OCI-LY1 (cell line): ENCODE measurements at regions not wholly inside any gene's neighbourhood (a gene's known extent, or its start where the extent isn't known, plus 50 kb on each side); places are given as distances from the start of the nearest gene placed in this dataset.

ENCODE experiments used
- H2AFZ ChIP-seq: fragments of 200-600 bp; sonication (generic), shearing (Covaris generic); 2 replicates; pipeline ENCODE4 v1.6.0; 2014; ENCODE audit warnings: antibody characterized with exemption, mild to moderate bottlenecking, low read length
- H3F3A ChIP-seq: fragments of 200-600 bp; sonication (generic), shearing (Covaris generic); 2 replicates; pipeline ENCODE4 v1.6.0; 2014; ENCODE audit warnings: mild to moderate bottlenecking, antibody characterized with exemption, low read length, moderate library complexity; ENCODE audit not compliant: insufficient read depth
- H3K27ac ChIP-seq: fragments of 200-600 bp; sonication (generic); 2 replicates; pipeline ENCODE4 v1.5.1; 2014; ENCODE audit warnings: low read length, mixed run types, mild to moderate bottlenecking, low read depth; ENCODE audit not compliant: poor library complexity, severe bottlenecking
- H3K27me3 ChIP-seq: fragments of 200-600 bp; sonication (generic); 2 replicates; pipeline ENCODE4 v1.6.0; 2014; ENCODE audit warnings: antibody characterized with exemption, mild to moderate bottlenecking, low read length, moderate library complexity; ENCODE audit not compliant: insufficient read depth
- H3K36me3 ChIP-seq: fragments of 200-600 bp; sonication (generic); 2 replicates; pipeline ENCODE4 v1.6.1; 2014; ENCODE audit warnings: mild to moderate bottlenecking, antibody characterized with exemption, low read length, moderate library complexity, mixed read lengths; ENCODE audit not compliant: insufficient read depth
- H3K4me1 ChIP-seq: fragments of 200-600 bp; sonication (generic); 2 replicates; pipeline ENCODE4 v1.5.1; 2014; ENCODE audit warnings: mild to moderate bottlenecking, low read length, moderate library complexity; ENCODE audit not compliant: insufficient read depth, severe bottlenecking
- H3K4me2 ChIP-seq: fragments of 200-600 bp; sonication (generic), shearing (Covaris generic); 2 replicates; pipeline ENCODE4 v1.6.1; 2014; ENCODE audit warnings: low read length
- H3K4me3 ChIP-seq: fragments of 200-600 bp; sonication (generic); 2 replicates; pipeline ENCODE4 v1.5.1; 2014; ENCODE audit warnings: low read length, low read depth, mild to moderate bottlenecking, mixed read lengths; ENCODE audit not compliant: poor library complexity, severe bottlenecking
- H3K79me2 ChIP-seq: fragments of 200-600 bp; shearing (Covaris generic); 2 replicates; pipeline ENCODE4 v1.6.1; 2016; ENCODE audit warnings: mixed run types, low read length, mixed read lengths; ENCODE audit not compliant: insufficient read depth
- H3K9ac ChIP-seq: fragments of 200-600 bp; sonication (generic), shearing (Covaris generic); 2 replicates; pipeline ENCODE4 v1.6.1; 2014; ENCODE audit warnings: mild to moderate bottlenecking, low read length, mixed read lengths
- H3K9me2 ChIP-seq: fragments of 200-600 bp; sonication (generic), shearing (Covaris generic); 2 replicates; pipeline ENCODE4 v1.6.1; 2014; ENCODE audit warnings: low read depth, mild to moderate bottlenecking, low read length, mixed read lengths
- H3K9me3 ChIP-seq: fragments of 200-600 bp; shearing (Covaris generic); 2 replicates; pipeline ENCODE4 v1.6.1; 2014; ENCODE audit warnings: low read length, mixed read lengths
- H4K20me1 ChIP-seq: fragments of 200-600 bp; sonication (generic), shearing (Covaris generic); 2 replicates; pipeline ENCODE4 v1.6.0; 2016; ENCODE audit warnings: mild to moderate bottlenecking, low read length; ENCODE audit not compliant: insufficient read depth
- CTCF ChIP-seq: fragments of 200-600 bp; sonication (generic), shearing (Covaris generic); IDR thresholded peaks from 2 replicates; pipeline ENCODE4 v1.5.1; 2017; ENCODE audit warnings: mild to moderate bottlenecking, antibody characterized with exemption, low read length, moderate library complexity, mixed read lengths
- EZH2 ChIP-seq: fragments of 200-600 bp; sonication (generic), shearing (Covaris generic); IDR thresholded peaks from 2 replicates; pipeline ENCODE4 v1.8.0; 2017; ENCODE audit warnings: borderline replicate concordance, mixed run types, mild to moderate bottlenecking, antibody characterized with exemption, low read length, moderate library complexity, mixed read lengths

GRCh38 chr6:50102676-50103075 is 52.9 kb upstream of the DEFB112 start:
- Histone ChIP-seq H3K4me2 (no peak overlapping the region), H3K9me3 (no peaks in the 10 kb centered on the region), H3K4me1 (no peaks in the 10 kb centered on the region), H3K9ac (no peak overlapping the region), H3K27ac (no peak overlapping the region), H3K36me3 (no peaks in the 10 kb centered on the region), H3K9me2 (no peaks in the 10 kb centered on the region), H2AFZ (no peak overlapping the region), H3K4me3 (no peak overlapping the region), H4K20me1 (no peaks in the 10 kb centered on the region), H3K27me3 (no peaks in the 10 kb centered on the region), H3F3A (no peaks in the 10 kb centered on the region), H3K79me2 (no peaks in the 10 kb centered on the region)
- TF ChIP-seq EZH2 (no peak), CTCF (no peak)

GRCh38 chr6:50110587-50110986 is 60.9 kb upstream of the DEFB112 start:
- H4K20me1 ChIP-seq: no peaks in the 10 kb centered on the region
- H3K4me2 ChIP-seq: no peak overlapping the region
- TF ChIP-seq CTCF (no peak), EZH2 (no peak)
- no peak overlapping the region for H3K27ac ChIP-seq
- no peaks in the 10 kb centered on the region for H3F3A ChIP-seq
- no peak overlapping the region for H2AFZ ChIP-seq
- H3K4me3 ChIP-seq: no peak overlapping the region
- H3K9me2 ChIP-seq: no peaks in the 10 kb centered on the region
- no peaks in the 10 kb centered on the region for H3K36me3 ChIP-seq
- H3K9ac ChIP-seq: no peak overlapping the region
- H3K4me1 ChIP-seq: no peaks in the 10 kb centered on the region
- H3K9me3 ChIP-seq: no peaks in the 10 kb centered on the region
- H3K79me2 ChIP-seq: no peaks in the 10 kb centered on the region
- H3K27me3 ChIP-seq: no peaks in the 10 kb centered on the region

GRCh38 chr6:50112981-50113857 is 63.5 kb upstream of the DEFB112 start:
- no peak overlapping the region for H3K9ac ChIP-seq
- no peaks in the 10 kb centered on the region for H4K20me1 ChIP-seq
- H3K79me2 ChIP-seq: no peaks in the 10 kb centered on the region
- H2AFZ ChIP-seq: no peak overlapping the region
- no peak overlapping the region for H3K4me2 ChIP-seq
- no peaks in the 10 kb centered on the region for H3K9me3 ChIP-seq
- H3K27me3 ChIP-seq: no peaks in the 10 kb centered on the region
- H3K4me1 ChIP-seq: no peaks in the 10 kb centered on the region
- H3K9me2 ChIP-seq: no peaks in the 10 kb centered on the region
- H3K36me3 ChIP-seq: no peaks in the 10 kb centered on the region
- H3K4me3 ChIP-seq: no peak overlapping the region
- H3F3A ChIP-seq: no peaks in the 10 kb centered on the region
- TF ChIP-seq CTCF (no peak), EZH2 (no peak)
- no peak overlapping the region for H3K27ac ChIP-seq
